Tibial nerve (tissue), 4 donors: ENCODE measurements at regions not wholly inside any gene's neighbourhood (a gene's known extent, or its start where the extent isn't known, plus 50 kb on each side); places are given as distances from the start of the nearest gene placed in this dataset.

Experiments
- EP300 ChIP-seq, 2 donors: sonication (generic); formaldehyde crosslinking; IDR thresholded peaks; one replicate each; pipeline ENCODE4 v1.6.1; 2017; ENCODE audit warnings: antibody characterized with exemption in 2 of 2, mild to moderate bottlenecking in 1 of 2
- POLR2A ChIP-seq, 2 donors: fragments of 450-650 bp; IDR thresholded peaks; one replicate each; pipeline ENCODE4 v1.6.1; 2017; ENCODE audit warnings: antibody characterized with exemption in 2 of 2, mild to moderate bottlenecking in 2 of 2, moderate library complexity in 2 of 2
- TF ChIP-seq, protein P1 (sequence below), 5 experiments: fragments of 200-600 bp in 3 of 5; fragments of 450-650 bp in 2 of 5; sonication (generic) in 3 of 5; IDR thresholded peaks; one replicate each; pipeline ENCODE4 v1.5.1; 2016 to 2019; ENCODE audit warnings: antibody characterized with exemption in 5 of 5, mild to moderate bottlenecking in 3 of 5, moderate library complexity in 2 of 5

GRCh38 chr16:66205287-66206231 lies 160.9 kb upstream of the CDH5 start:
- TF ChIP-seq, protein P1, sequence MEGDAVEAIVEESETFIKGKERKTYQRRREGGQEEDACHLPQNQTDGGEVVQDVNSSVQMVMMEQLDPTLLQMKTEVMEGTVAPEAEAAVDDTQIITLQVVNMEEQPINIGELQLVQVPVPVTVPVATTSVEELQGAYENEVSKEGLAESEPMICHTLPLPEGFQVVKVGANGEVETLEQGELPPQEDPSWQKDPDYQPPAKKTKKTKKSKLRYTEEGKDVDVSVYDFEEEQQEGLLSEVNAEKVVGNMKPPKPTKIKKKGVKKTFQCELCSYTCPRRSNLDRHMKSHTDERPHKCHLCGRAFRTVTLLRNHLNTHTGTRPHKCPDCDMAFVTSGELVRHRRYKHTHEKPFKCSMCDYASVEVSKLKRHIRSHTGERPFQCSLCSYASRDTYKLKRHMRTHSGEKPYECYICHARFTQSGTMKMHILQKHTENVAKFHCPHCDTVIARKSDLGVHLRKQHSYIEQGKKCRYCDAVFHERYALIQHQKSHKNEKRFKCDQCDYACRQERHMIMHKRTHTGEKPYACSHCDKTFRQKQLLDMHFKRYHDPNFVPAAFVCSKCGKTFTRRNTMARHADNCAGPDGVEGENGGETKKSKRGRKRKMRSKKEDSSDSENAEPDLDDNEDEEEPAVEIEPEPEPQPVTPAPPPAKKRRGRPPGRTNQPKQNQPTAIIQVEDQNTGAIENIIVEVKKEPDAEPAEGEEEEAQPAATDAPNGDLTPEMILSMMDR (IDR thresholded peaks at IDR 0.05) = no peak
- TF ChIP-seq EP300 (IDR thresholded peaks at IDR 0.05) = no peak
- TF ChIP-seq POLR2A (IDR thresholded peaks at IDR 0.05) = no peak
